ENCODE measurements at regions not wholly inside any gene's neighbourhood (a gene's known extent, or its start where the extent isn't known, plus 50 kb on each side); places are given as distances from the start of the nearest gene placed in this dataset.

DNA sequence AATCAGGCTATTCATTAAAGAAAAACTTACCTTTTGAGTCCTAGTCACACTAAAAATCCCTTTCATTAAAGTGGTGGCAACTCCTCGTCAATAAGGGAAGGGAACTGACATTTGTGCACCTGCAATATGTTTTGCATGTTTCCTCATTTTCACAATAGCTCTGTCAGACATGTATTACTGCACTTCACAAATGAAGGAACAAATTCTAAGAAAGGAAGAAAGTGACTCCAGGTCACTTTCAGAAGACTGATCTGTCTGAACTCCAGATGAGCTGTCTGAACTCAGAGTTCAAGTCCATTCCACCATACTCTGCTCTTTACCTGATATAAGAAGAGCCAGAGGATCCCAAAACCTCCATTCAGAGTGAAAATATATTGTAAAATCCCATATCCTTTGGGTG is 50.3 kb upstream of the GSAP start:
- intact Hi-C loops (cut with DNase I; ENCODE audit: low total_unique reads) = no loop called here
- H3K36me3 ChIP-seq = no peaks in the 10 kb centered on the region
- no peak overlapping the region for H3K4me3 ChIP-seq
- TF ChIP-seq, protein P1, sequence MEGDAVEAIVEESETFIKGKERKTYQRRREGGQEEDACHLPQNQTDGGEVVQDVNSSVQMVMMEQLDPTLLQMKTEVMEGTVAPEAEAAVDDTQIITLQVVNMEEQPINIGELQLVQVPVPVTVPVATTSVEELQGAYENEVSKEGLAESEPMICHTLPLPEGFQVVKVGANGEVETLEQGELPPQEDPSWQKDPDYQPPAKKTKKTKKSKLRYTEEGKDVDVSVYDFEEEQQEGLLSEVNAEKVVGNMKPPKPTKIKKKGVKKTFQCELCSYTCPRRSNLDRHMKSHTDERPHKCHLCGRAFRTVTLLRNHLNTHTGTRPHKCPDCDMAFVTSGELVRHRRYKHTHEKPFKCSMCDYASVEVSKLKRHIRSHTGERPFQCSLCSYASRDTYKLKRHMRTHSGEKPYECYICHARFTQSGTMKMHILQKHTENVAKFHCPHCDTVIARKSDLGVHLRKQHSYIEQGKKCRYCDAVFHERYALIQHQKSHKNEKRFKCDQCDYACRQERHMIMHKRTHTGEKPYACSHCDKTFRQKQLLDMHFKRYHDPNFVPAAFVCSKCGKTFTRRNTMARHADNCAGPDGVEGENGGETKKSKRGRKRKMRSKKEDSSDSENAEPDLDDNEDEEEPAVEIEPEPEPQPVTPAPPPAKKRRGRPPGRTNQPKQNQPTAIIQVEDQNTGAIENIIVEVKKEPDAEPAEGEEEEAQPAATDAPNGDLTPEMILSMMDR (IDR thresholded peaks at IDR 0.05) = no peak
- H3K27ac ChIP-seq = no peak overlapping the region
- no peaks in the 10 kb centered on the region for H3K4me1 ChIP-seq
- no peaks in the 10 kb centered on the region for H3K9me3 ChIP-seq
- DNase-seq = no peak
- H3K27me3 ChIP-seq = no peaks in the 10 kb centered on the region
